ENCODE measurements at regions not wholly inside any gene's neighbourhood (a gene's known extent, or its start where the extent isn't known, plus 50 kb on each side); places are given as distances from the start of the nearest gene placed in this dataset.

DNA sequence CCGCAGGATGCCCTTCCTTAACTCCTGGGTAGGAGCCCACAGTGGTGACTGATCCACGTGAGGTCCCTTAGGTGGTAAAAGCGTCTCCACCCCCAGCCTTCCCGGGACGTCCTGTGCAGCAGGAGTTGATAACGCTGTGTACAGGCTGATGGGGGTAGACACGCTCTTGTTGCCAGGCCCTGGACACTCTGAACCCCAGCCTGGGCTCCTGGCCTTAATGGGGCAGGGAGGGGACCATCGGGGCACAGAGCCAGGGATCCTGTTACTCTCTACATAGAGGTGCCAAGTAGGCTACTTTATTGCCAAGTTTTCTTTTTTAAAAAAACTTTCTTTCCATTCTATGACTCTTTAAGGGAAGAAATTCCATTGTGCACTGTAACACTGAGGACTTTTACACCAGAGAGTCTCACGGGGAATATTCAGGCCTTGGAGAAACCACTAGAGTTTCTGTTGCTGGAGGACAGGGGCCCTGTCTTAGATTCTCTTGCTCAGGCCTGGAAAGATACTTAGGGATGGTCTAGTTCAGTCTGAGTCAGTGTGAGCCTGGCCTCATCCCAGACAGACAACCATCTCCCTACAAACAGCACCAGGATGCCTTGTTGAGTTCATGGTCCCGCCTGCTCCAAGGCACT is 104.3 kb upstream of the RNU6-1 start:
- TF ChIP-seq, protein P1, sequence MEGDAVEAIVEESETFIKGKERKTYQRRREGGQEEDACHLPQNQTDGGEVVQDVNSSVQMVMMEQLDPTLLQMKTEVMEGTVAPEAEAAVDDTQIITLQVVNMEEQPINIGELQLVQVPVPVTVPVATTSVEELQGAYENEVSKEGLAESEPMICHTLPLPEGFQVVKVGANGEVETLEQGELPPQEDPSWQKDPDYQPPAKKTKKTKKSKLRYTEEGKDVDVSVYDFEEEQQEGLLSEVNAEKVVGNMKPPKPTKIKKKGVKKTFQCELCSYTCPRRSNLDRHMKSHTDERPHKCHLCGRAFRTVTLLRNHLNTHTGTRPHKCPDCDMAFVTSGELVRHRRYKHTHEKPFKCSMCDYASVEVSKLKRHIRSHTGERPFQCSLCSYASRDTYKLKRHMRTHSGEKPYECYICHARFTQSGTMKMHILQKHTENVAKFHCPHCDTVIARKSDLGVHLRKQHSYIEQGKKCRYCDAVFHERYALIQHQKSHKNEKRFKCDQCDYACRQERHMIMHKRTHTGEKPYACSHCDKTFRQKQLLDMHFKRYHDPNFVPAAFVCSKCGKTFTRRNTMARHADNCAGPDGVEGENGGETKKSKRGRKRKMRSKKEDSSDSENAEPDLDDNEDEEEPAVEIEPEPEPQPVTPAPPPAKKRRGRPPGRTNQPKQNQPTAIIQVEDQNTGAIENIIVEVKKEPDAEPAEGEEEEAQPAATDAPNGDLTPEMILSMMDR (IDR thresholded peaks at IDR 0.05; ENCODE audit: extremely low read depth in 1 of 2, insufficient read depth in 1 of 2, low read depth in 1 of 2, low read length in 2 of 2): no peak
- TF ChIP-seq POLR2A (IDR thresholded peaks at IDR 0.05; ENCODE audit: low read depth, low read length): no peak
- no peak for TF ChIP-seq POLR2AphosphoS5 (IDR thresholded peaks at IDR 0.05; ENCODE audit: insufficient read depth, low read depth, low read length)
